Astrocyte of the cerebellum (primary cell): ENCODE measurements at regions not wholly inside any gene's neighbourhood (a gene's known extent, or its start where the extent isn't known, plus 50 kb on each side); places are given as distances from the start of the nearest gene placed in this dataset.

Experiments
- DNase-seq: peaks from one replicate; pipeline ENCODE4 v3.0.0-alpha.2; 2011; ENCODE audit warnings: low read depth
- H3K4me3 ChIP-seq: 2 replicates; pipeline ENCODE4 v1.5.1; 2011; ENCODE audit warnings: mild to moderate bottlenecking, low read depth, low read length, moderate library complexity
- CTCF ChIP-seq: IDR thresholded peaks from 2 replicates; pipeline ENCODE4 v1.5.1; 2012; ENCODE audit warnings: low read length, low read depth, moderate library complexity, mild to moderate bottlenecking; ENCODE audit errors: missing control alignments
- in situ Hi-C: cut with HindIII; loops from 2 replicates; pipeline ENCODE4 v1.10.0; 2017; ENCODE audit warnings: low sequenced_read_pairs

DNA sequence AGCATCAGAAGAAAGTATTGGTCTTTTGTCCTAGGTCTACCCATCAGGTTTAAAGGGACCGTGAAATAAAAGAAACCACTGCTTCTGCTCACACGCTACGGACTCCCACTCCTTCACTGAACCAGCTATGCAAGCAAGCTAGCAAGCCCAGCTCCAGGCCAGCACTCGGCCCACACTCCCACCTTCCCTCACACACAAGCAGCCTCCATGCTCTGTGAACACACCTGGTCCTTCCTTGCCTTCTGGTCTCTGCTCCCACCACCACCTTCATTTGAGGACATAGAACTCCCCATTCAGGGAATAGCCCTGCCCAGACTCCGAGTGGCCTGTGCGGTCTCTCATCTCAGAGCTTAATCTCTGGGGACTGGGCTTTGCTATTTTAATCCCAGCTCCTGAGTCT is 436.4 kb upstream of the CDH4 start:
- no peak overlapping the region for H3K4me3 ChIP-seq
- in situ Hi-C loops, result no loop called here
- DNase-seq, result no peak
- TF ChIP-seq CTCF, result no peak

DNA sequence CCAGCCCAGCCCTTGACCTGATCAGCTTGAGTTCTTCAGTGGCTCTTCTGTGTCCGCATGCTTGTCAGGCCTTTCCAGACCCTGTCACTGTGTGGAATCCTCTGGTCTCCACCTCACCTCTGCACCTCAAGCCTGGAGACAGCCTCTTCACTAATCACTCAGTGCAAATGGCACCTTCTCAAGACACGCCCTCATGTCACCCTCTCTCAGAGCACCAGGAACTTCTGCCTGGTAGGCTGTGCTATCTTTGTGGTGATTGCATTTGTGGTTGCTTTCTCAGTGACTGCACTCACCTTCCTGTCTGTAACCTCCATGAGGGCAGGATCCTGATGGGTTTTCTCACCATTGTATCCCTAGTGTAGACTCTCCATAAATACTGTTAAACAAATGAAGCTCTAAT is 435.2 kb upstream of the CDH4 start:
- H3K4me3 ChIP-seq, result no peak overlapping the region
- no peak for DNase-seq
- TF ChIP-seq CTCF, result no peak
- in situ Hi-C loops, result no loop called here

GRCh38 chr20:60817891-60818290 is 434.2 kb upstream of the CDH4 start:
- no peak overlapping the region for H3K4me3 ChIP-seq
- DNase-seq, result no peak
- in situ Hi-C loops, result no loop called here
- TF ChIP-seq CTCF, result no peak

DNA sequence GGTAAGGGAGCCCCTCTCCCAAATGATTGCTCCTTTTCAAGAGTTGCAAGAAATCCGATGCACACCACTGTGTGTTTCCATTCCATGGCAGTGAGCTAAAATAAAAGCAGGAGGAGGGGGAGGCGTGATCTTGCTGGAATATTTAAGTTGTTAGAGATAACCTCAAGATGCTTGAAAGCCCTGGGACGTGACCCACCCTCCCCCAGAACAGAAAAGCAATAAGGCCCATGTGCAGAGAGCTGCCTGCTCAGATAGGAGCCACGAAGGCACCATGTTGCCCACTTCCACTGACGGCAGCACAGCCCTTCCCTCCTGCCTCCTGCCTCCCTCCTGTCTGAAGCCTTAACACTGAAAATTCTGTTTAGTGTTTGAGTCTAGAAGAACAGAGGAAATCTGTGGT is 432.6 kb upstream of the CDH4 start:
- no peak for DNase-seq
- H3K4me3 ChIP-seq, result no peak overlapping the region
- TF ChIP-seq CTCF, result no peak
- in situ Hi-C loops, result no loop called here

- no peak for TF ChIP-seq CTCF
Measured at GRCh38 chr20:60820149-60820548, 431.9 kb upstream of the CDH4 start.

DNA sequence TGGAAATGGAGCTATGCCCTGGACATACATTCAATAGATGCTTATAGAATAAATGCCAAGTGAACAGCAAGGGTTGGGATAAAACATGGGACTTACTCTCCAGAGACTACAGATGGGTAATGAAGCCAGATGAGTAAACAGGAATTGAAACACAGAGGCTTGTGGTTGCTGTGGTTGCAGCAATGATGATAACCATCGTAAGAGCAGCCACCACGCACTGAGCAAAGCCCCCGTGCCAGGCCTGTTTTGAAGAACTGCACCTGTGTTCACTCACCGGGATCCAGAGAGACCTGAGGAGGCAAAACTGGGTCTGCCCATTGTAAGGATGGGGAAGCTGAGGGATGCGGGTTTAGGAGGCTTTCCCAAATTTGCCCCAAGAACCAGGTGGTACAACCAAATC is 431.1 kb upstream of the CDH4 start:
- TF ChIP-seq CTCF, result no peak
- H3K4me3 ChIP-seq, result no peak overlapping the region
- DNase-seq, result no peak
- in situ Hi-C loops, result no loop called here

More at GRCh38 chr20:60820149-60820548, 431.9 kb upstream of the CDH4 start:
- in situ Hi-C loops, result no loop called here
- DNase-seq, result no peak
- H3K4me3 ChIP-seq, result no peak overlapping the region
